Ishikawa (cell line): ENCODE measurements at regions not wholly inside any gene's neighbourhood (a gene's known extent, or its start where the extent isn't known, plus 50 kb on each side); places are given as distances from the start of the nearest gene placed in this dataset.

Source experiments
- CEBPB ChIP-seq: IDR thresholded peaks from 2 replicates; pipeline ENCODE4 v1.6.1; 2012
- CREB1 ChIP-seq: IDR thresholded peaks from 2 replicates; pipeline ENCODE4 v1.6.1; 2012; ENCODE audit warnings: low read depth
- EGR1 ChIP-seq: IDR thresholded peaks from 2 replicates; pipeline ENCODE4 v1.6.1; 2012
- EP300 ChIP-seq: IDR thresholded peaks from 2 replicates; pipeline ENCODE4 v1.6.1; 2012; ENCODE audit warnings: borderline replicate concordance
- FOXM1 ChIP-seq: IDR thresholded peaks from 2 replicates; pipeline ENCODE4 v1.6.1; 2012; ENCODE audit warnings: low read depth, borderline replicate concordance
- NFIC ChIP-seq: IDR thresholded peaks from 2 replicates; pipeline ENCODE4 v1.6.1; 2012
- RAD21 ChIP-seq: IDR thresholded peaks from 2 replicates; pipeline ENCODE4 v1.6.1; 2012; ENCODE audit warnings: low read depth
- REST ChIP-seq: IDR thresholded peaks from 2 replicates; pipeline ENCODE4 v1.6.1; 2012; ENCODE audit warnings: low read depth, mild to moderate bottlenecking
- TAF1 ChIP-seq: IDR thresholded peaks from 2 replicates; pipeline ENCODE4 v1.6.1; 2012; ENCODE audit warnings: low read depth, mild to moderate bottlenecking
- TCF12 ChIP-seq: IDR thresholded peaks from 2 replicates; pipeline ENCODE4 v1.6.1; 2012; ENCODE audit warnings: low read depth
- TEAD4 ChIP-seq: IDR thresholded peaks from 2 replicates; pipeline ENCODE4 v1.6.1; 2012
- USF1 ChIP-seq: IDR thresholded peaks from 2 replicates; pipeline ENCODE4 v1.6.1; 2012
- YY1 ChIP-seq: IDR thresholded peaks from 2 replicates; pipeline ENCODE4 v1.6.1; 2012; ENCODE audit warnings: low read depth
- ZBTB7A ChIP-seq: IDR thresholded peaks from 2 replicates; pipeline ENCODE4 v1.6.1; 2012; ENCODE audit warnings: low read depth
- TF ChIP-seq, protein P1 (sequence below): IDR thresholded peaks from 2 replicates; pipeline ENCODE4 v1.6.1; 2012

DNA sequence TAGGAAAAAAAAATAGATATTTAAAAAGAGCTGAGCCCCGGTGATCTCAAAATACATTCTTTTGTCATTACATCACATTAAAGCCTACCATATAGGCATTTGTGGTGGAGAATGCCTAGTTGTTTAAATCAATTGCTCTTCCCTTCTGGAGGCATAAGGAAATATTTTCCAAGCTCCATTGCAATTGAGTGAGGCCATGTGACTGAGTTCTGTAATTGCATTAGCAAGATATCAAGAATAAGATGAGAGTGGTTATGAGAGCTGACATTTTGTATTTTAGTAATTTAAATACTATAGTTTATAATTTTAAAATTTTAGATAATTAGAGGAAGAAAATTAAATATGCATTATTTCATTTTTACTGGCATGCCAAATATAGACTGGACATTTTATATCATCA lies 1195.9 kb downstream of the DTWD2 start:
- TF ChIP-seq YY1, result no peak
- no peak for TF ChIP-seq NFIC
- TF ChIP-seq REST, result no peak
- no peak for TF ChIP-seq EGR1
- TF ChIP-seq CREB1, result no peak
- TF ChIP-seq EP300, result no peak
- no peak for TF ChIP-seq TCF12
- no peak for TF ChIP-seq USF1
- TF ChIP-seq, protein P1, sequence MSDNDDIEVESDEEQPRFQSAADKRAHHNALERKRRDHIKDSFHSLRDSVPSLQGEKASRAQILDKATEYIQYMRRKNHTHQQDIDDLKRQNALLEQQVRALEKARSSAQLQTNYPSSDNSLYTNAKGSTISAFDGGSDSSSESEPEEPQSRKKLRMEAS, result no peak
- TF ChIP-seq TAF1, result no peak
- no peak for TF ChIP-seq TEAD4
- no peak for TF ChIP-seq CEBPB
- no peak for TF ChIP-seq FOXM1
- TF ChIP-seq RAD21, result no peak
- TF ChIP-seq ZBTB7A, result no peak

DNA sequence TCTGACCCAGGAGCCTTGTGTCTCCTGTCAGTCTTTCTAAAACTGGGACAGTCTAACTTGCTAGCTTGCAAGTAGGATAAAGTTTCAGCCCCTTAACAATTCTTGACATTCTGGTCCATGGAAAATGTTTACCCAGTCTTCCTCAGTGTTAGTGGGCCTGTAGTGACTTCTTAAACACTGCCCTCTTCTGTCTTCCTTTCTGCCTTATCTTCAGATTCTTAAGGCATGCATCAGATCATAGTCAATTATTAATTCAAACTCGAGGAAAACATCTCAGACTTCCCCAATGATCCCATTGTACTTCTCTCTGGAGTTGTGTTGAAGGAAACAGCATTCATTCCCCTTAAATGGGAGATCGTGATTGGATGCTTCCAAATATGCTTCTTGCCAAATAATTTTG lies 1199.8 kb downstream of the DTWD2 start:
- TF ChIP-seq RAD21, result peak; percentile 6; the same call in 1 of the 2 replicates
- no peak for TF ChIP-seq EP300
- TF ChIP-seq REST, result no peak
- no peak for TF ChIP-seq TAF1
- no peak for TF ChIP-seq EGR1
- no peak for TF ChIP-seq FOXM1

DNA sequence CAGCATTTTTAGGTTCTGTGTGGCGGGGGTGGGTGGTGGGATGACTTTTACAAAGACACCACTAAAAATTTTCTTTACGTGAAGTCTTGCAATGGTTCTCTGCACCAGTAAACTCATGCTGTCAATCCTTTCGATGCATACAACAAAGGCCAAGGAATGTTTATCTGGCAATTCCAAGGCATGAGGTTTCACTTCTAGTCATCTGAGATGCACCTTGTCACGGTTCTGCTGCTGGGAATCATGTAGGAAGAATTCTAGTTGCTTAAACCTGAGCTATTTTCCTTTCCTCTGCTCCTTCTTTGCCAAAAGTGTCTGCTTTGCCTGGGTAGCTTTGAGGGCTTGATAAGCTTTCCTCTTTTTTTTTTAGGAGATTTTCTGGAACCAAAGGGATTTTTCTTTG lies 1204.5 kb upstream of the SEMA6A start:
- TF ChIP-seq TAF1 (no peak), FOXM1 (no peak), CREB1 (no peak)

GRCh38 chr5:117776977-117777376 lies 1202.4 kb upstream of the SEMA6A start:
- TF ChIP-seq TAF1 (no peak), CREB1 (no peak), FOXM1 (no peak)

DNA sequence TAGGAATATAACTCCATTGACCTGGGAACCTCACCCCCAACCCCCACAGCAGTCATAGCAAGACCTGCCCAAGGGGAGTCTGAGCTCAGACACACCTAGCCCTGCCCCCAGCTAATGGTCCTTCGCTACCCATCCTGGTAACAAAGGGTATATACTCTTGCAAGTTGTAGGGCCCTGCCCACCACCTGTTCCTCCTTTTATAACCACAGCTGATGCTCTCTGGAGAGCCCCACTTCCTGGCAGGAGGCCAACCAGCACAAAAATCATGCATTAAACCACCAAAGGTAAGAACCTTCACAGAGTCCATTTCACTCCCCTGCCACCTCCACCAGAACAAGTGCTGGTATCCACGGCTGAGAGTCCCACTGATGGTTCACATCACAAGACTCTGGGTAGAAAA lies 1195.3 kb upstream of the SEMA6A start:
- TF ChIP-seq TEAD4 (no peak), TCF12 (no peak), EGR1 (no peak), ZBTB7A (no peak), FOXM1 (no peak), NFIC (no peak), USF1 (no peak), CEBPB (no peak), REST (no peak), EP300 (no peak), YY1 (no peak), CREB1 (no peak), RAD21 (no peak), TAF1 (no peak)
- TF ChIP-seq, protein P1, result no peak
